K562 (cell line): ENCODE measurements at regions not wholly inside any gene's neighbourhood (a gene's known extent, or its start where the extent isn't known, plus 50 kb on each side); places are given as distances from the start of the nearest gene placed in this dataset.

Source experiments
- BACH1 ChIP-seq: fragments of 200-800 bp; sonication (Bioruptor generic); IDR thresholded peaks from 2 replicates; pipeline ENCODE4 v1.6.1; 2016; ENCODE audit warnings: missing genetic modification characterization, missing compliant biosample characterization
- COPS2 ChIP-seq: fragments of 450-650 bp; conservative IDR thresholded peaks from 2 replicates; pipeline ENCODE4 v1.6.1; 2016; ENCODE audit warnings: mild to moderate bottlenecking, moderate library complexity
- CREB1 ChIP-seq, 2 experiments: sonication (generic) in 1 of 2; formaldehyde crosslinking in 1 of 2; IDR thresholded peaks; 2 replicates each; pipeline versions ENCODE4 v1.6.1 to v1.8.0; 2012 to 2022; ENCODE audit warnings: inconsistent platforms in 1 of 2, mild to moderate bottlenecking in 1 of 2, missing genetic modification reagents in 1 of 2, moderate library complexity in 1 of 2
- CTBP1 ChIP-seq: fragments of 450-650 bp; IDR thresholded peaks from 2 replicates; pipeline ENCODE4 v1.6.1; 2016; ENCODE audit warnings: borderline replicate concordance
- EP300 ChIP-seq: IDR thresholded peaks from 2 replicates; pipeline ENCODE4 v1.6.1; 2012; ENCODE audit warnings: low read length, improper control_type of control experiment
- FOXJ2 ChIP-seq: fragments of 200-800 bp; sonication (Bioruptor generic); IDR thresholded peaks from 2 replicates; pipeline ENCODE4 v1.6.1; 2016; ENCODE audit warnings: missing genetic modification characterization, missing compliant biosample characterization
- GABPB2 ChIP-seq: fragments of 250-450 bp; sonication (Bioruptor Pico); conservative IDR thresholded peaks from 2 replicates; pipeline ENCODE4 v1.5.1; 2021; ENCODE audit warnings: mild to moderate bottlenecking
- HOMEZ ChIP-seq: fragments of 250-450 bp; sonication (Bioruptor Pico); IDR thresholded peaks from 2 replicates; pipeline ENCODE4 v1.4.0; 2020; ENCODE audit warnings: mild to moderate bottlenecking, moderate library complexity
- KLF10 ChIP-seq: fragments of 250-450 bp; sonication (Bioruptor Pico); IDR thresholded peaks from 2 replicates; pipeline ENCODE4 v1.6.1; 2021; ENCODE audit warnings: matching md5 sums
- MAFG ChIP-seq: fragments of 450-650 bp; conservative IDR thresholded peaks from 2 replicates; pipeline ENCODE4 v1.6.1; 2016; ENCODE audit warnings: missing genetic modification characterization, missing compliant biosample characterization
- MEF2D ChIP-seq: conservative IDR thresholded peaks from 2 replicates; pipeline ENCODE4 v1.6.1; 2016; ENCODE audit warnings: low read depth, missing genetic modification characterization, missing compliant biosample characterization
- MEIS2 ChIP-seq: fragments of 450-650 bp; IDR thresholded peaks from 2 replicates; pipeline ENCODE4 v1.6.1; 2014; ENCODE audit warnings: mild to moderate bottlenecking; ENCODE audit not compliant: partially characterized antibody
- MTA2 ChIP-seq: fragments of 450-650 bp; IDR thresholded peaks from 2 replicates; pipeline ENCODE4 v1.6.1; 2016; ENCODE audit warnings: low read depth
- NFE2 ChIP-seq: IDR thresholded peaks from 2 replicates; pipeline ENCODE4 v1.6.1; 2014; ENCODE audit warnings: antibody characterized with exemption, low read depth
- RCOR1 ChIP-seq, 2 experiments: IDR thresholded peaks; 2 replicates each; pipeline ENCODE4 v1.6.1; 2012; ENCODE audit warnings: low read depth in 2 of 2, low read length in 2 of 2, borderline replicate concordance in 1 of 2, improper control_type of control experiment in 1 of 2
- RUNX1 ChIP-seq: sonication (generic); IDR thresholded peaks from 2 replicates; pipeline ENCODE4 v1.6.1; 2016; ENCODE audit warnings: antibody characterized with exemption, low read depth
- TEAD4 ChIP-seq, 2 experiments: sonication (generic) in 1 of 2; formaldehyde crosslinking in 1 of 2; IDR thresholded peaks; 2 replicates each; pipeline versions ENCODE4 v1.6.1 to v1.8.0; 2012 to 2022; ENCODE audit warnings: borderline replicate concordance in 1 of 2, inconsistent platforms in 1 of 2, low read length in 1 of 2, mild to moderate bottlenecking in 1 of 2, missing genetic modification reagents in 1 of 2
- XRCC5 ChIP-seq: fragments of 200-400 bp; formaldehyde crosslinking; IDR thresholded peaks from 2 replicates; pipeline ENCODE4 v1.6.1; 2017; ENCODE audit warnings: low read depth, mild to moderate bottlenecking, low read length
- TF ChIP-seq, protein P1 (sequence below): fragments of 200-800 bp; sonication (Bioruptor generic); IDR thresholded peaks from 2 replicates; pipeline ENCODE4 v1.6.1; 2017; ENCODE audit warnings: missing genetic modification characterization, missing compliant biosample characterization
- TF ChIP-seq, protein P2 (sequence below), 2 experiments: IDR thresholded peaks in 1 of 2; conservative IDR thresholded peaks in 1 of 2; 2 replicates each; pipeline ENCODE4 v1.6.1; 2016; ENCODE audit warnings: low read depth in 2 of 2, mild to moderate bottlenecking in 1 of 2, missing compliant biosample characterization in 1 of 2, missing genetic modification characterization in 1 of 2, moderate library complexity in 1 of 2
- TF ChIP-seq, protein P3 (sequence below): fragments of 450-650 bp; formaldehyde crosslinking; IDR thresholded peaks from 2 replicates; pipeline ENCODE4 v1.4.0; 2020; ENCODE audit warnings: mild to moderate bottlenecking, moderate library complexity

GRCh38 chr1:172821609-172822274 is 162.8 kb downstream of the FASLG start (continued):
- TF ChIP-seq, protein P1, sequence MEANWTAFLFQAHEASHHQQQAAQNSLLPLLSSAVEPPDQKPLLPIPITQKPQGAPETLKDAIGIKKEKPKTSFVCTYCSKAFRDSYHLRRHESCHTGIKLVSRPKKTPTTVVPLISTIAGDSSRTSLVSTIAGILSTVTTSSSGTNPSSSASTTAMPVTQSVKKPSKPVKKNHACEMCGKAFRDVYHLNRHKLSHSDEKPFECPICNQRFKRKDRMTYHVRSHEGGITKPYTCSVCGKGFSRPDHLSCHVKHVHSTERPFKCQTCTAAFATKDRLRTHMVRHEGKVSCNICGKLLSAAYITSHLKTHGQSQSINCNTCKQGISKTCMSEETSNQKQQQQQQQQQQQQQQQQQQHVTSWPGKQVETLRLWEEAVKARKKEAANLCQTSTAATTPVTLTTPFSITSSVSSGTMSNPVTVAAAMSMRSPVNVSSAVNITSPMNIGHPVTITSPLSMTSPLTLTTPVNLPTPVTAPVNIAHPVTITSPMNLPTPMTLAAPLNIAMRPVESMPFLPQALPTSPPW = peak; percentile 57
- TF ChIP-seq MEF2D (tag) (peak; percentile 28; the same call in 1 of the 2 replicates), BACH1 (peak; percentile 95), XRCC5 (no peak), MEIS2 (peak; percentile 87), KLF10 (no peak), EP300 (peak; percentile 79), COPS2 (no peak), CREB1 (IDR thresholded peaks at IDR 0.05) (no peak), CREB1 (CRISPR knock-in tag; IDR thresholded peaks at IDR 0.05) (no peak), RCOR1 (IDR thresholded peaks at IDR 0.05; ENCODE audit: borderline replicate concordance in 1 of 2, low read depth in 2 of 2, low read length in 2 of 2) (peak in 1 of 2 experiments; percentile 86; a peak in 2 of 4 replicates), TEAD4 (IDR thresholded peaks at IDR 0.05; ENCODE audit: low read length) (peak; percentile 85), TEAD4 (CRISPR knock-in tag; IDR thresholded peaks at IDR 0.05; ENCODE audit: borderline replicate concordance) (no peak), MAFG (peak; percentile 100), GABPB2 (no peak), NFE2 (peak; percentile 88), CTBP1 (peak; percentile 44; the same call in 1 of the 2 replicates), HOMEZ (CRISPR knock-in tag) (no peak), MTA2 (peak; percentile 59), RUNX1 (no peak), FOXJ2 (tag) (peak; percentile 84)
- TF ChIP-seq, protein P2, sequence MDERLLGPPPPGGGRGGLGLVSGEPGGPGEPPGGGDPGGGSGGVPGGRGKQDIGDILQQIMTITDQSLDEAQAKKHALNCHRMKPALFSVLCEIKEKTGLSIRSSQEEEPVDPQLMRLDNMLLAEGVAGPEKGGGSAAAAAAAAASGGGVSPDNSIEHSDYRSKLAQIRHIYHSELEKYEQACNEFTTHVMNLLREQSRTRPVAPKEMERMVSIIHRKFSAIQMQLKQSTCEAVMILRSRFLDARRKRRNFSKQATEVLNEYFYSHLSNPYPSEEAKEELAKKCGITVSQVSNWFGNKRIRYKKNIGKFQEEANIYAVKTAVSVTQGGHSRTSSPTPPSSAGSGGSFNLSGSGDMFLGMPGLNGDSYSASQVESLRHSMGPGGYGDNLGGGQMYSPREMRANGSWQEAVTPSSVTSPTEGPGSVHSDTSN (CRISPR knock-in tag; IDR thresholded peaks at IDR 0.05; ENCODE audit: low read depth) = no peak
- TF ChIP-seq, protein P2 (tag; conservative IDR thresholded peaks at IDR 0.05; ENCODE audit: low read depth) = peak; percentile 91
- TF ChIP-seq, protein P3, sequence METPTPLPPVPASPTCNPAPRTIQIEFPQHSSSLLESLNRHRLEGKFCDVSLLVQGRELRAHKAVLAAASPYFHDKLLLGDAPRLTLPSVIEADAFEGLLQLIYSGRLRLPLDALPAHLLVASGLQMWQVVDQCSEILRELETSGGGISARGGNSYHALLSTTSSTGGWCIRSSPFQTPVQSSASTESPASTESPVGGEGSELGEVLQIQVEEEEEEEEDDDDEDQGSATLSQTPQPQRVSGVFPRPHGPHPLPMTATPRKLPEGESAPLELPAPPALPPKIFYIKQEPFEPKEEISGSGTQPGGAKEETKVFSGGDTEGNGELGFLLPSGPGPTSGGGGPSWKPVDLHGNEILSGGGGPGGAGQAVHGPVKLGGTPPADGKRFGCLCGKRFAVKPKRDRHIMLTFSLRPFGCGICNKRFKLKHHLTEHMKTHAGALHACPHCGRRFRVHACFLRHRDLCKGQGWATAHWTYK (CRISPR knock-in tag) = peak; percentile 90
